ENCODE measurements at regions not wholly inside any gene's neighbourhood (a gene's known extent, or its start where the extent isn't known, plus 50 kb on each side); places are given as distances from the start of the nearest gene placed in this dataset.
"Not testable (repeated sequence)": the region's sequence is repeated elsewhere in the genome, so short reads cannot be mapped to it uniquely, and the experiment has no call there.

GRCh38 chr9:42325561-42325960 lies 142.1 kb downstream of the SPATA31A6 start:
- DNase-seq: not testable (repeated sequence)

DNA sequence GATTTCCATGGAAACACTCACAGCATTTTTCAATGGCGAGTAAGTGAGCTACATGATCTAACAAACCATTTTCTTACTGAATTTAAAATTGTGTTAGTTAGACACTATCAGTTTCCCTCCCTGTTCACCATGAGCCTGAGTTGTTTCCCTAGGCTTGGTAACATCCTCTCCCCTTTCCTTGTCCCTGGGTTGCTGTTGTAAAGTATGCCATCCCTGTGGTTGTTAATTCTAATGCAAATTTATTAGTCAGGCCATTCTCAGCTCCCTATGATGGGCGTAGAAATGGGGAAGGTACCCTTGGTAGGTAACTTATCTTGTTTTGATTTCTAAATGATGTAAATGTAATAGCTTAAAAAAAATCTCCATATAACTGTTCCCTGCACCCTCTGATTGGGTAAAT lies 143.0 kb downstream of the SPATA31A6 start:
- not testable (repeated sequence) for DNase-seq

DNA sequence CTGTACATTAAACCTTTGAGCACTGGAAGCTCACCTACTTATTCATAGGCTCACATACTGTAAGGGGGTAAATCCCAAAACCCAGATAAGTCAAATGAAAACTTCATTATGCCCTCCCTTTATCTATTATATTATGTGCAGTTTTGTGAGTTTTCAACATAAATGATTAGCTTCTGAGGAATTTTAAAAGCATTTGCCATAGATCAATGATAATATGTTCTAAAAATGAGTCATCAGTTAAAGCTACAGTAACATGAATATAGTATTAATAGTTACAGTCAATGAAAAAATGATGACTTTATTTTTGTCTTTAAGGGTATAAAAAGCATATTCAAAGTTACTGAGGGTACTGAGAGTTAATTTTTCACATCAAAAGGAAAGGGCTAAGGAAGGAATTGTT lies 151.9 kb downstream of the SPATA31A6 start:
- DNase-seq: not testable (repeated sequence)

- not testable (repeated sequence) for DNase-seq
Measured at GRCh38 chr9:42335984-42336657, 152.7 kb downstream of the SPATA31A6 start.

DNA sequence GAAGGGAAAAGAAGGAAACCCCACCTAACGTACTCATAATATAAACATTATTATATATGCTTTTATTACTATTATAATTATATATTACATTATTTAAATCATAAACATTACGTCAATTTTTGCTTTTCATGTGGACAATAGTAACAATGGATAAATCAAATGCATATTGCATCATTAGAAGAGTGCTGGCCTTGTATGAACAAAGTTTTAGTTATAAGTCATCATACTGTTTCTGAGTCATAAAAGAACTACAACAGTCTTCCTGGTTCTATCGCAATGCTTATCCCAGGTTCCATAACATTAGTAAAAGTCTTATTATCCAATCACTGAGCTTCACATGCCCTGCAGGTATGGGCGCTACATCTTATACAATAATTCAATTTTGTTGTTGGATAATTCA lies 154.8 kb downstream of the SPATA31A6 start:
- DNase-seq: not testable (repeated sequence)

GRCh38 chr9:42339671-42340434 lies 156.4 kb downstream of the SPATA31A6 start:
- not testable (repeated sequence) for DNase-seq

GRCh38 chr9:42340435-42340723 lies 156.9 kb downstream of the SPATA31A6 start:
- DNase-seq: not testable (repeated sequence)

DNA sequence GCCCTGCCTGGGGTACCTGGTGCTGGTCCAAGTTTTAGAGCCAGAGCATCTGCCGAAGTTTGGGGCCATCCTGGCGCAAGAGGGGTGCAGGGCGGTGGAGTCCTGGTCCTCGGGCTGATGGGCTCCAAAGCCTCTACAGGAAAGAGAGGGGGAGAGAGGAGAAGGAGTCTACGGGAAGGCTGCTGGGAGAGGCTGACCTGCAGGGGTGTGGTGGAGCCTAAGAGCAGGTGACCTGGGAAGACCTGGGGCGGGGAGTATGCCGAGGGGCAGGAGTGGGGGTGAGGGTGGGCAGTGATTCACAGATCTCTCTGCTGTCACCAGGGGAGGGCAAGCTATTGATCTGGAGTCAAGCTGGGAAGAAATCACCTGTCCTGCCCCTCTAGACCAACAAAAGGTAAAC lies 158.4 kb downstream of the SPATA31A6 start:
- not testable (repeated sequence) for DNase-seq

DNA sequence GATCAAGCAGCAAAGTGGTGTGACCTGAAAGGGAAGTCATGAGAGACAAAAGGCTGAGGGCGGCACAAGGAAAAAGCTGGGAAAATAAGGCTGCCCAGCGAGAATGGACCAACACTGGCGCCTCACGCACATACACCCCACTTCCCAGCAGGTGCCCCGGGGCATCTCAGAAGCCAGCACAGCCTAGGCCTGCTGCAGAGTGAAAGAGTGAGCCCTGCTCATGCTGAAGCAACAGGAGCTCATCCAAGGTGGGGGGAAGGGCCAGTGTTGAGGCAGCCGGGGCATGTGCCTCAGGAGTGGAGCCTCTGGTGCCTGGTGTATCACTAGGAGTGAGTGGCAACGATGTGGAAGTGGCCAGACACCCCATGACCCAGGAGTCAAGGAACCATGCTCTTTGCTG lies 158.8 kb downstream of the SPATA31A6 start:
- not testable (repeated sequence) for DNase-seq

GRCh38 chr9:42344508-42344907 lies 161.0 kb downstream of the SPATA31A6 start:
- not testable (repeated sequence) for DNase-seq

DNA sequence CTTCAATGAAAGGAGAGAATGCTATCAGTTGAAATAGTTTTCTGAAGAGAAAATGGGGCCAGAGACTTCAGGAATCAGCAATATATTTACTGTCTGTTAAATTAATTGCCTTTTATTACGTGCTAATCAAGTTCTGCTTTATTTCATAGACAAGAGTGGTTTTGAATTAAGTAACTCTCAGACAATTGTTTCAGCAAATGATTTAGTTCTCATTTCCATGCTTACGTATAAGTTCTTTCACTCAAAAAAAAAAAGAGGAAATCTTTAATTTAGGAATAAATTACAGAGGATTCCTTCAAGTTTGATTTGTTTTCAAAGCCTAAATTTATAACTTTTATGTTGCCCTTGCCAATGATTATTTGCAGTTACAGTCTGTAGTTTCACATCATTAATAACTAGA lies 163.5 kb downstream of the SPATA31A6 start:
- DNase-seq: not testable (repeated sequence)

GRCh38 chr9:42349181-42349580 lies 165.7 kb downstream of the SPATA31A6 start:
- not testable (repeated sequence) for DNase-seq

GRCh38 chr9:42350412-42350811 lies 167.0 kb downstream of the SPATA31A6 start:
- DNase-seq: not testable (repeated sequence)

DNA sequence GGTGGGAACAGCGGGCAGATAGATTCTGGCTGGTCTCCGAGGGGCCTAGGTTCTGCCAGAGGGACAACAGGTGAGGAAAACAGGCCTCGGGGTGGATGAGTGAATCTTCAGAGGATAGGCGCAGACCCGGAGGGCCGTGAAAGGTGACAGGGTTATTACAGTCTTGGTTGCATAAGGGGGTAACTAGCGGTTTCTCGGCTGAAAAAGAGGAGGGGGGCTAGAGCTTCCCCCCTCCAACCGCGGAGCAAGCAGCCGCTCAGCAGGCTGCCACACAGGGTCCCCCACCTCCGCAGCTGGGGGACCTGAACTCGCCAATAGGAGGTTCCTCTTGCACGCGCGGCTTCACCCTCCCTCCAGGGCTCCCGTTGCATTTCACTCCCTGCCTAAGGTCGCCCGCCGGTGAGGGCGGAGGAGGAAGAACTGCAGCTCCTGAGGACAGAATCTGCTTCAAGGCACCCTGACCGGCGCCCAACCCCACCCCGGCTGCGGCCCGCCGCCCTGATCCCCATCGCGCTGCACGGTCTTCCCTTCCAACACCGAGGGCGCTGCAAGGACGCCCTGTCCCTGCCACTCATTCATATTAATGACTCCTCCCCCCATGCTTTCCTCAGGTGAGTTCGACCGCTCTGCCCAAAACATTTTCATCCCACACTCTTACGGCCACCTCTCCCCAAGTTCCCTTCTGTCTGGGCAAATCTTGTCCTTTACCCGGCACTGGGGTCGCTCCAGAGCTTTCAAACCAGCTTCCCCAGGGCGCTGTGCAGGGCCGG lies 174.3 kb downstream of the SPATA31A6 start:
- DNase-seq: not testable (repeated sequence)

- not testable (repeated sequence) for DNase-seq
Measured at GRCh38 chr9:42358626-42359247, 175.3 kb downstream of the SPATA31A6 start.

- not testable (repeated sequence) for DNase-seq
Measured at GRCh38 chr9:42364410-42365243, 181.2 kb downstream of the SPATA31A6 start.

DNA sequence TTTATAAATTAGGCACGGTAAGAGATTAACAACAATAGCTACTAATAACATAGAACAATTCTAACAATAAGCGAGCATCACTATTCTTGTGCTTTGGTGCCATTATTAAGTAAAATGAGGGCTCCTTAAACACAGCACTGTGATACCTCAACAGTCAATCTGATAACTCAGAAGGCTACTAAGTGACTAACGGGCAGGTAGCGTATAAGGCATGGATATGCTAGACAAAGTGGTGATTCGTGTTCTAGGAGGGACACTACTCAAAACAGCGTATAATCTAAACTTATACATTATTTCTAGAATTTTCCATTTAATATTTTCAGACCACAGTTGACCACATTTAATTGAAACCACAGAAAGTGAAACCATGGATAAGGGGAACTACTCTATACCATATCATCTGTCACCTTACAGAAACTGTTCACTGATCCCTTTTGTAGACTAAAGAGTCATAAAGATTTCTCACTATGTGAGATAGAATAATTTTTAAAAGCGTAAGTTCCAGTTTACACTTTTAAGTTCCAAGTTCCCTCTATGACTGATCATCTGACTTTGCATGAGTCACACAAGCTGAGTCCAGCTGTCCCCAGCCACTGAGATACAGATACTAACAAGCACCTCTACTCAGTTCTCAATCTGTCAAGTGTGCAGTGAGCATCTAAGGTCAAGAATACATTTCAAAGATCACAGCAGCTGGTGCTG lies 181.9 kb downstream of the SPATA31A6 start:
- not testable (repeated sequence) for DNase-seq

DNA sequence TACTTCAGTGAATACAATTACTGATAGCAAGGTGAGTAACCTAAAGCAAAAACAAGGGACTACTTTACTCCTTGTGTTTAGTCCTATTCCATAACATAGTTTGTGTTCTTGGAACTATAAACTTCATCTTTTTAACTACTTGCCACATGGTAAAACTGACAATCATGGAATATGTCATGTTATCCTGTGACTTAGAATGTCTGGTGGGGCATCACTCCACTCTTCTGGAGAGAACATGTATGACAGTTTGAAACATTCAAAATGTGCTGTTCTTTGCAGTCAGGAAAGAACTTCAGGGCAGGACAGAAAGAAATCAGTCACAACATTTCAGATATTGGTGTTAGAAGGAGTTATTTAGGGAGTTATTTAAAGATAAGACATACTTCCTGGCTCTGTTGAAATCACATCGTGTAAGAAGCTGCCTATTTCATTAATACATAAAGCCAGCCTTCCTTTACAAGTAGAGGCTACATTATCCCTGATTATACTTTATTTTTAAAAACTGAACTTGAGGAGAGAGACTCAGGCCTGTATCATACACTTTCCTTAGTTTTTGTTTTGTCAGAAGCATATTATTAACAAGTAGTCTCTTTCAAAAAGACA lies 184.9 kb downstream of the SPATA31A6 start:
- not testable (repeated sequence) for DNase-seq

DNA sequence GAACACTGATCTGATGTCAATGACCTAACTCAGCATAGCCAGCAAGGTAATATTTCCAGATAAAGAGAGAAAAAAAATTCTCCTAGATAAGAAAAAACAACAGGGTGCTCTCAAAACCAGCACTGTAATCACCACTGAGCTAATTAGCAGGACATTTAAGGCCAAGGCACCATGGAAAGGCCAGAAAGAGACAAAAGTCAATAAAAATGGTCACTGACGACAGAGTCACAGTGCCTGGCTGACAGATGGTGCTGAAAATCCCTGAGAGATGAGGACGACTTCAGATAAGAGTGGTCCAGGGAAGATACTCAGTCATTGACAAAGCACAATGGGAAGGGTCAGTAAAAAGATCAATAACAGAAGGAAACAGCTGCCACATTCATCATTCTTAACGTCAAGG lies 186.7 kb downstream of the SPATA31A6 start:
- not testable (repeated sequence) for DNase-seq

DNA sequence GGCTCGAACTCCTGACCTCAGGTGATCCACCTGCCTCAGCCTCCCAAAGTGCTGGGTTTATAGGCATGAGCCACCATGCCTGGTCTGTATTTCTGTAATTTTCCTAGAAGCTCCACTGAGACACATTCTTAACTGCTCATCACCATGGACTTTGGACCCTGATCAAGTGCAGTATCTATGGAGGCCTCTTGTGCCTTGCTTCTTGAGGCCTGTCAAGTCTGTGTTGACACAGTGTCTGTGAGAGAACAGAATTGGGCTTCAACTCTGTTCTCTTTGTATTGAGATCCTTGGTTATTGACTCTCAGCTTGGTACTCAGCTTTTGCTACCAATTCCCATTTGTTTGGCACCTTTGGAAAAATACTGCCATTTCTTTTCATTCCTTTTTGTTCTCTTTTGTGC lies 188.0 kb downstream of the SPATA31A6 start:
- DNase-seq: not testable (repeated sequence)

Measured in erythroblast (primary cell).